Nephron progenitor cell (in vitro differentiated cells): ENCODE measurements at regions not wholly inside any gene's neighbourhood (a gene's known extent, or its start where the extent isn't known, plus 50 kb on each side); places are given as distances from the start of the nearest gene placed in this dataset.

ENCODE experiments used
- DNase-seq: peaks from one replicate; pipeline ENCODE4 v3.0.0; 2021
- H3K27ac Mint-ChIP-seq: 2 replicates; pipeline ENCODE4 v1.8.0; 2021; ENCODE audit warnings: mild to moderate bottlenecking, moderate library complexity, mixed read lengths
- H3K27me3 Mint-ChIP-seq: 2 replicates; pipeline ENCODE4 v1.8.0; 2021; ENCODE audit warnings: mild to moderate bottlenecking, low read depth, mixed read lengths; ENCODE audit not compliant: poor library complexity
- H3K36me3 Mint-ChIP-seq: 2 replicates; pipeline ENCODE4 v1.8.0; 2021; ENCODE audit warnings: low read depth, mixed read lengths
- H3K4me1 Mint-ChIP-seq: 2 replicates; pipeline ENCODE4 v1.8.0; 2021; ENCODE audit warnings: mixed read lengths
- H3K4me3 Mint-ChIP-seq: 2 replicates; pipeline ENCODE4 v1.8.0; 2021; ENCODE audit warnings: mild to moderate bottlenecking, moderate library complexity, mixed read lengths
- H3K9me3 Mint-ChIP-seq: 2 replicates; pipeline ENCODE4 v1.8.0; 2021; ENCODE audit warnings: mild to moderate bottlenecking, moderate library complexity, mixed read lengths
- TF ChIP-seq, protein P1 (sequence below): fragments of 200-600 bp; sonication (generic); IDR thresholded peaks from 2 replicates; pipeline ENCODE4 v1.5.0; 2021; ENCODE audit warnings: antibody characterized with exemption

DNA sequence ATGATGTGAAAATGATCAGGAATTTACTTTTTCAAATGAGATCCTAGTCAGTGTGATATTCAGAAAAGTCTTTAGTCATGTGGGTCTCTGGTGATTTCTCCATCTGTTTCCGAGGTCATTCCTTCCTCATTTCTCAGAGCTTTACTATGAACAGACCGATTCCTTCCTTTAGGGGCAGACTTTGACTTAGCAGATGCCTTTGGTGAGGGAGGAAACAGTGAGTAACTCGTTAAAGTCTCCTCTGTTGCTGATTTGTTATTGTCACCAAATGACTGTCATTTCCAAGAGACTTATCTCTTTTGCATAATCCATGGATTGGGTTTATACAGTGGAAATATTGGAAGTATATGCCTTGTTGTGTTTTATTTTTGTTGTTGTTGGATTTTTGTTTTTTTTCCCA, 76.2 kb upstream of the CD99 start:
- Mint-ChIP-seq H3K4me1 (peaks cover 31% of the 10 kb centered on the region), H3K4me3 (no peak overlapping the region), H3K36me3 (peaks cover 58% of the 10 kb centered on the region), H3K27ac (no peak overlapping the region), H3K27me3 (peaks cover 9% of the 10 kb centered on the region), H3K9me3 (no peaks in the 10 kb centered on the region)
- no peak for DNase-seq
- TF ChIP-seq, protein P1, sequence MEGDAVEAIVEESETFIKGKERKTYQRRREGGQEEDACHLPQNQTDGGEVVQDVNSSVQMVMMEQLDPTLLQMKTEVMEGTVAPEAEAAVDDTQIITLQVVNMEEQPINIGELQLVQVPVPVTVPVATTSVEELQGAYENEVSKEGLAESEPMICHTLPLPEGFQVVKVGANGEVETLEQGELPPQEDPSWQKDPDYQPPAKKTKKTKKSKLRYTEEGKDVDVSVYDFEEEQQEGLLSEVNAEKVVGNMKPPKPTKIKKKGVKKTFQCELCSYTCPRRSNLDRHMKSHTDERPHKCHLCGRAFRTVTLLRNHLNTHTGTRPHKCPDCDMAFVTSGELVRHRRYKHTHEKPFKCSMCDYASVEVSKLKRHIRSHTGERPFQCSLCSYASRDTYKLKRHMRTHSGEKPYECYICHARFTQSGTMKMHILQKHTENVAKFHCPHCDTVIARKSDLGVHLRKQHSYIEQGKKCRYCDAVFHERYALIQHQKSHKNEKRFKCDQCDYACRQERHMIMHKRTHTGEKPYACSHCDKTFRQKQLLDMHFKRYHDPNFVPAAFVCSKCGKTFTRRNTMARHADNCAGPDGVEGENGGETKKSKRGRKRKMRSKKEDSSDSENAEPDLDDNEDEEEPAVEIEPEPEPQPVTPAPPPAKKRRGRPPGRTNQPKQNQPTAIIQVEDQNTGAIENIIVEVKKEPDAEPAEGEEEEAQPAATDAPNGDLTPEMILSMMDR: peak; percentile 26

DNA sequence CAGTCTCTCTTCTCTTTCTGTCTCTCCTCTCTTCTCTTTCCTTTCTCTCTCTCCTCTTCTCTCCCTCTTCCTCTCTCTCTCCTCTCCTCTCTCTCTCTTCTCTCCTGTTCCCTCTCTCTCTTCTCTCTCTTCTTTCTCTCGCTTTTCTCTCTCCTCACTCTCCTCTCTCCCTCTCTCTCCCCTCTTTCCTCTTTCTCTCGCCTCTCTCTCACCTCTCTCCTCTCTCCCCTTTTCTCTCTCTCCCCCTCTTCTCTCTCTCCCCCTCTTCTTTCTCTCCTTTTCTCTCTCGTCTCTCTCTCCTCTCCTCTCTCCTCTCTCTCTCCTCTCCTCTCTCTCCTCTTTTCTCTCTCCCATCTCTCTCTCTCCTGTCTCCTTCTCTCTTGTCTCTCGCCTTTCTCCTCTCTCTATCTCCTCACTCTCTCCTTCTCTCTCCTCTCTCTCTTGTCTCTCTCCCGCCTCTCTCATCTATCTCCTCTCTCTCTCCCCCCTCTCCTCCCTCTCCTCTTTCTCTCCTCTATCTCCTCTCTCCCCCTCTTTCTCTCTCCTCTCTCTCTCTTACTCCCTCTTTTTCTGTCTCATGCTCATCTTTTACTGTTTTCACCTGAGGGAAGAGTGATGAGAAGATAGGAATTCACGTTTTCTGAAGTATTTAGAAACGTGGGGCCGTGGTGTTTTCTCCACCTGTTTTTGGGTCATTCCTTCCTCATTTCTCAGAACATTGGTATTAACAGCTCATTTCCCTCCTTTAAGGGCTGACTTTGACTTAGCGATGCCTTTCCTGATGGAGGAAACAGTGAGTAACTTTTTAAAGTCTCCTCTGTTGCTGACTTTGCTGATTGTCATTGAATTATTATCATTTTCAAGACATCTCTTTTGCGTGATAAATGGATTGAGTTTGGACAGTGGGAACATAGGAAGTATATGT, 80.6 kb upstream of the CD99 start:
- no peak for DNase-seq
- peaks cover 41% of the 10 kb centered on the region for H3K4me1 Mint-ChIP-seq
- H3K27me3 Mint-ChIP-seq: peaks cover 16% of the 10 kb centered on the region
- peaks cover 46% of the 10 kb centered on the region for H3K36me3 Mint-ChIP-seq
- no peak overlapping the region for H3K27ac Mint-ChIP-seq
- peak overlapping the region; percentile 92 for H3K4me3 Mint-ChIP-seq
- H3K9me3 Mint-ChIP-seq: peaks cover 14% of the 10 kb centered on the region
- TF ChIP-seq, protein P1: no peak

DNA sequence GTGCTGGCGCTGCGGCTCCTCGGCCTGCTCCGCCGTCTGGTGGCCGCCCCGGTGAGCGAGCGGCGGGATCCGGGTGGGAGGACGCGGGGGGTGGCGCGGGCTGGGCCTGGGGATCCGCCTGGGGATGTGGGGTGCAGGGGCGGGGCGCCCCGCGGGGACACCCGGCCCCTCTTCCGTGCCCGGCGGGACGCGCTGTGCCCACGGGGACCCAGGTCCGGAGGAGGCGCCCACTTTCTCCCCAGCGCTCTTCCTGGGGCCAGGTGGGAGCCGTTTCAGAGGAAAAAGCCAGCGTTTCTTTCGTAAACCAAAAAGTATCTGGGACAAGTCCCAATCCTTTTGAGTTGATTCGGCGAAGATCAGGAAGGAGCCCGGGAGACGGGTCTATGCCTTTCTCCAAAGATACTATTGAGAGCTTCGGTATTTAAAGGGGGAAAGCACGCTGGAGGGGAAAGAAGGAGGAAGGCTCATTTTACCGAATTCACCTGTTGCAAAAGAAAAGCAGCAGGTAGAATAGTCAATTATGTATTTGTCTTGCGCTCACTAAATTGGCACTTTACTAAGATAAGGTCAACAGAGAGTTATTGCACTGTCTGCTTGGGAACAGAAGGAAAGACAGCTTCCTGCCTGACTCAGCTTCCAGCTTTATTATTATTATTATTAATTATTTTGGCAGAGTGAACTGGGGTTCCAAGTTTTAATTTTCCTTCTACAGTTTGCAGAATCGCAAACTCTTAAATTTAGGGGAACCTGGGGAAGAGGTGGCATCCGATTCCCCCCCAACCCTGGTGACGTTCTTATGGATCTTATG, 81.5 kb upstream of the CD99 start:
- TF ChIP-seq, protein P1: no peak
- peak overlapping the region; percentile 92 for H3K4me3 Mint-ChIP-seq
- peaks cover 44% of the 10 kb centered on the region for H3K4me1 Mint-ChIP-seq
- no peak overlapping the region for H3K27ac Mint-ChIP-seq
- peaks cover 41% of the 10 kb centered on the region for H3K36me3 Mint-ChIP-seq
- H3K9me3 Mint-ChIP-seq: peaks cover 14% of the 10 kb centered on the region
- H3K27me3 Mint-ChIP-seq: peaks cover 16% of the 10 kb centered on the region
- no peak for DNase-seq

DNA sequence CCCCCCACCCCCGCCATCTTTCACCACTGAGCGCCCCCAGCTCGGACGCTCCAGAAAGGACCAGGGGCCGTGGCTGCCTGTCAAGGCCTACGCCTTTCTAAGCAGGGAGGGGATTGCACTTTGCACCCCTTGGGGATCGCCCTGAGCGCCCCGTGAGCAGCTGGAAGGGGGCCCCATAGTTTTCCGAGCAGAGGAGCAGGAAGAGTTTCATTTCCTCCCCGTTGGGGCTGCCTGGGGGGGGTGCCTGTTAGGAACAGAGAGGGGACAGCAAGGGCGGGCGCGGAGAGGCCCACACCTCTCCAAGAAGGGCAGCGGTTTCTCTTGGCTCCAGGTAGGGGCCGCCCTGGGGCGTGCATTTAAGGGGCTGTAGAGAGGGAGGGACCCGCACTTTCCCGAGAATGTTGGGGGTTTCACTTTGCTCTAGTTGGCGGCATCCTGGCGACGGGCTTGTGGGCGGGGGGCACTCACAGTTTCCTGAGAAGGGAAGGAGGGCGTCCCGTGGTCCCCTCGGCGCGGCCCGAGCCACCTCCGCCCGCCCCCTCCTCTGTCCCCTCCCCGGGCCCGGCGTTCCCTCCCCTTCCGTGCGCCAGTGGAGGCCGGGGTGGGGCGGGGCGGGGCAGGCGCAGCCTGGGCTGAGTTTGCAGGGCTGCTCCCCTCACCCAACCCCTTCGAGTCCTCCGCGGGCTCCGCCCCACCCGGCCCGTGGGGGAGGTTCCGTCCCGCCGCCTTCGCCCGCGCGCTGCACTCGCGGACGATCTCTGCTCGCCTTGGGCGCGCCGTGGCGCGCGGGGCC, 82.3 kb upstream of the CD99 start:
- peaks cover 14% of the 10 kb centered on the region for H3K9me3 Mint-ChIP-seq
- H3K27ac Mint-ChIP-seq: no peak overlapping the region
- TF ChIP-seq, protein P1: no peak
- peak; percentile 91 for DNase-seq
- H3K4me1 Mint-ChIP-seq: peaks cover 51% of the 10 kb centered on the region
- peaks cover 44% of the 10 kb centered on the region for H3K36me3 Mint-ChIP-seq
- H3K27me3 Mint-ChIP-seq: peaks cover 16% of the 10 kb centered on the region
- H3K4me3 Mint-ChIP-seq: peak overlapping the region; percentile 91

DNA sequence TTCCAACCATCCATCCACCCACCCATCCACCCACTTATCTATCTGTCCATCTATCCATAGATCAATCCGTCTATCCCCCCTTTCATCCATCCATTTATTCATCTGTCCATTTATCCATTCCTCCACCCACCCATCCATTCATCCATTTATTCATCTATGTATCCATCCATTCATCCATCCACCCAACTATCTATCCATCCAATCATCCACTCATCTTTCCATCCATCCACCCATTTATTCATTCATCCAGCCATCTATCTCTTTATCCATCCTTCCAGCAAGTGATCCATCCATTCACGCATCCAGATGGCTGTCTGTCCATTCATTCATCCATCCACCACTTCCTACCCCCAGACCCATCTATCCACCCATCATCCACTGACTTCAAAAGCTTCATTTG, 84.0 kb upstream of the CD99 start:
- H3K36me3 Mint-ChIP-seq: peaks cover 48% of the 10 kb centered on the region
- peaks cover 56% of the 10 kb centered on the region for H3K4me1 Mint-ChIP-seq
- peaks cover 16% of the 10 kb centered on the region for H3K27me3 Mint-ChIP-seq
- H3K27ac Mint-ChIP-seq: no peak overlapping the region
- peak overlapping the region; percentile 55 for H3K4me3 Mint-ChIP-seq
- DNase-seq: no peak
- TF ChIP-seq, protein P1: no peak
- peaks cover 14% of the 10 kb centered on the region for H3K9me3 Mint-ChIP-seq
